Right lobe of liver (tissue), 6 donors: ENCODE measurements at regions not wholly inside any gene's neighbourhood (a gene's known extent, or its start where the extent isn't known, plus 50 kb on each side); places are given as distances from the start of the nearest gene placed in this dataset.

Experiments
- ATAC-seq, 4 donors: fragments of 200-7000 bp; cut with Tn5 transposase; one replicate each; pipeline ENCODE4 v1.9.1; 2020; ENCODE audit warnings: mild to moderate bottlenecking in 4 of 4, moderate library complexity in 4 of 4
- DNase-seq, 3 donors: peaks; one replicate each; pipeline ENCODE4 v3.0.0-alpha.2; 2020
- H3K27ac ChIP-seq, 3 donors: fragments of 200-600 bp; one replicate each; pipeline ENCODE4 v1.8.0; 2022
- H3K27me3 ChIP-seq, 2 donors: fragments of 200-600 bp; one replicate each; pipeline ENCODE4 v1.8.0; 2022
- H3K36me3 ChIP-seq, 4 donors: fragments of 200-600 bp; sonication (generic) in 1 of 4; one replicate each; pipeline versions ENCODE4 v1.5.1 to v1.8.0; 2017 to 2022; ENCODE audit warnings: control low read depth in 1 of 4
- H3K4me1 ChIP-seq, 4 donors: fragments of 200-600 bp; sonication (generic) in 1 of 4; one replicate each; pipeline versions ENCODE4 v1.5.1 to v1.8.0; 2017 to 2022; ENCODE audit warnings: control low read depth in 1 of 4
- H3K4me3 ChIP-seq, 3 donors: fragments of 200-600 bp; one replicate each; pipeline ENCODE4 v1.8.0; 2022
- H3K9me3 ChIP-seq, 4 donors: fragments of 200-600 bp; sonication (generic) in 1 of 4; one replicate each; pipeline versions ENCODE4 v1.5.1 to v1.8.0; 2017 to 2022; ENCODE audit warnings: control low read depth in 1 of 4
- POLR2A ChIP-seq: fragments of 450-650 bp; IDR thresholded peaks from one replicate; pipeline ENCODE4 v1.6.1; 2017; ENCODE audit warnings: antibody characterized with exemption, mild to moderate bottlenecking
- WGBS: methylation state at CpG from one replicate; pipeline ENCODE4 v1.1.6; 2018; ENCODE audit warnings: low coverage, low lambda C conversion rate; ENCODE audit not compliant: insufficient coverage; ENCODE audit errors: missing lambda C conversion rate; 5-methylcytosine and 5-hydroxymethylcytosine counted together
- intact Hi-C, 2 donors: fragments of 100-400 bp; cut with DNase I; formaldehyde crosslinking; loops; one replicate each; pipeline versions ENCODE4 v1.11.2 to v1.14.1; 2022
- TF ChIP-seq, protein P1 (sequence below), 4 donors: fragments of 200-600 bp in 3 of 4; fragments of 450-650 bp in 1 of 4; IDR thresholded peaks; one replicate each; pipeline versions ENCODE4 v1.5.1 to v1.8.0; 2016 to 2022; ENCODE audit warnings: antibody characterized with exemption in 4 of 4, mild to moderate bottlenecking in 2 of 4
- donor health status: DM: no; HTN: yes; CAD: no.
- donor health status: DM: no; HTN: no; CAD: no.
- donor health status: DM: no; HTN: no; CAD: no.
- donor health status: DM: no; HTN: yes; CAD: no.
- donor health status: DM: no; HTN: yes; CAD: no.

DNA sequence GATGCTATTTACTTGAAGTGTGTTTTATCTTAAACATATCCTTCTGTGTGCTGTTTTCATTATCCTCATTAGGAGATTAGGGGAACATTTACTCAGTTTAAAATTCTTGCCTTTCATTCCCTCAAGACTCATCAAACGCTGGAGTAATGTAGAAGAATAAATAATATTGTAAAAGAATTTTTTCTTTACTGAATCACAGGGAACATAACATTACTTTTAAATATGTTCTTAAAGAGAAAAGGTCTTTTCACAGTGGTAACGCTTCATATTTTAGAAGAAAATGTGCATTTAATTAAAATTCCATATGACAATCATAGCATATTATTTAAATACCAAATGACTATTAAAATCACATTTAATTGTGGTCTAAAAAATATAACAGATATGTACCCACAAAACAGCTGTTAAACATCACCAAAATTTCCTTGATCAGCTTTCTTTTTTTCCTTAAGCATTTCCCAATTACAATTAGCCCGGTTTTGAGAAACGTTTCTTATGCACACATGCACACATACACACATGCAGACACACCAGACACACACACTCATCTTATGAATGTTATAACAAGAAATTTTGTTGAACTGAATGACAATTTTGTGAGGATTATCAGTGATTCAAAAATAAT is 102.0 kb upstream of the GLI3 start:
- intact Hi-C loops = no loop called here
- H3K27ac ChIP-seq = no peak overlapping the region
- no peaks in the 10 kb centered on the region for H3K36me3 ChIP-seq
- TF ChIP-seq, protein P1, sequence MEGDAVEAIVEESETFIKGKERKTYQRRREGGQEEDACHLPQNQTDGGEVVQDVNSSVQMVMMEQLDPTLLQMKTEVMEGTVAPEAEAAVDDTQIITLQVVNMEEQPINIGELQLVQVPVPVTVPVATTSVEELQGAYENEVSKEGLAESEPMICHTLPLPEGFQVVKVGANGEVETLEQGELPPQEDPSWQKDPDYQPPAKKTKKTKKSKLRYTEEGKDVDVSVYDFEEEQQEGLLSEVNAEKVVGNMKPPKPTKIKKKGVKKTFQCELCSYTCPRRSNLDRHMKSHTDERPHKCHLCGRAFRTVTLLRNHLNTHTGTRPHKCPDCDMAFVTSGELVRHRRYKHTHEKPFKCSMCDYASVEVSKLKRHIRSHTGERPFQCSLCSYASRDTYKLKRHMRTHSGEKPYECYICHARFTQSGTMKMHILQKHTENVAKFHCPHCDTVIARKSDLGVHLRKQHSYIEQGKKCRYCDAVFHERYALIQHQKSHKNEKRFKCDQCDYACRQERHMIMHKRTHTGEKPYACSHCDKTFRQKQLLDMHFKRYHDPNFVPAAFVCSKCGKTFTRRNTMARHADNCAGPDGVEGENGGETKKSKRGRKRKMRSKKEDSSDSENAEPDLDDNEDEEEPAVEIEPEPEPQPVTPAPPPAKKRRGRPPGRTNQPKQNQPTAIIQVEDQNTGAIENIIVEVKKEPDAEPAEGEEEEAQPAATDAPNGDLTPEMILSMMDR (IDR thresholded peaks at IDR 0.05) = no peak
- TF ChIP-seq POLR2A = no peak
- no peaks in the 10 kb centered on the region for H3K9me3 ChIP-seq
- no peaks in the 10 kb centered on the region for H3K27me3 ChIP-seq
- WGBS = 39% methylated on average over 4 of the region's 4 CpGs
- no peak overlapping the region for H3K4me3 ChIP-seq
- no peaks in the 10 kb centered on the region for H3K4me1 ChIP-seq
- ATAC-seq = no peak
- no peak for DNase-seq

DNA sequence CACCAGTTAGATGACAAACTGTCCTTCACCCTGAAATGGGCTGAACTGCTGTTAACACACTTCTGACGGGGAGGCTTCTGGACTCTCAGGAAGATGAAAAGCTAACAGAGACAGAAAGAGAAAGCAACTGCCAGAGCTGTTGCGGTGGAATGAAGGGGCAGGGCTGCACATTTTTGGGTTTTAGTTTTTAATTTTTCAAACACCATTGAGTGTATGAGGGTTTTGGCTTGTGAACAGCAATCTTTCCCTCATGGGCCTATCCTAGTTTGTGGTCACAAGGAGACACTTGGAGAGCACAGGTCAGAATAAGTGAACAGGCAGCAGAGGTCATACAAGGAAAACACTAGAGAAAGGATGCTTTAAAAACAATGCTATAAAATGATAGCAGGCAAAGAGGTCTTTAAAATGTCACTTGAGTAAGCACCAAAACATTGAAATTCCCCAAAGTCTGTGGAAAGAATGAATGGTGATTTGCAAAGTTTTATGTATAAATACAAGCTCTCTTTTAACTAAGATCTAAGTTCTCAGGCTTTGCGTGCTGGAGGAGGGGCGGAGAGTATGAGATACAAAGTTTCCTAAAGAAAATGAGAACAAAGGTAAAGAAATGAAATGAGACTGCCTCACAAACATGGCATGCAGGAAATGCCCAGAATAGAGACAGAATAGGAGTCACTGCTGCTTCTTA is 101.4 kb upstream of the GLI3 start:
- H3K27ac ChIP-seq = no peak overlapping the region
- no peak overlapping the region for H3K4me3 ChIP-seq
- H3K27me3 ChIP-seq = no peaks in the 10 kb centered on the region
- intact Hi-C loops = no loop called here
- no peaks in the 10 kb centered on the region for H3K36me3 ChIP-seq
- 46% methylated on average over 4 of the region's 4 CpGs for WGBS
- H3K4me1 ChIP-seq = no peaks in the 10 kb centered on the region
- DNase-seq (no peak), ATAC-seq (no peak)
- H3K9me3 ChIP-seq = no peaks in the 10 kb centered on the region
- TF ChIP-seq, protein P1 (IDR thresholded peaks at IDR 0.05) = no peak
- no peak for TF ChIP-seq POLR2A

DNA sequence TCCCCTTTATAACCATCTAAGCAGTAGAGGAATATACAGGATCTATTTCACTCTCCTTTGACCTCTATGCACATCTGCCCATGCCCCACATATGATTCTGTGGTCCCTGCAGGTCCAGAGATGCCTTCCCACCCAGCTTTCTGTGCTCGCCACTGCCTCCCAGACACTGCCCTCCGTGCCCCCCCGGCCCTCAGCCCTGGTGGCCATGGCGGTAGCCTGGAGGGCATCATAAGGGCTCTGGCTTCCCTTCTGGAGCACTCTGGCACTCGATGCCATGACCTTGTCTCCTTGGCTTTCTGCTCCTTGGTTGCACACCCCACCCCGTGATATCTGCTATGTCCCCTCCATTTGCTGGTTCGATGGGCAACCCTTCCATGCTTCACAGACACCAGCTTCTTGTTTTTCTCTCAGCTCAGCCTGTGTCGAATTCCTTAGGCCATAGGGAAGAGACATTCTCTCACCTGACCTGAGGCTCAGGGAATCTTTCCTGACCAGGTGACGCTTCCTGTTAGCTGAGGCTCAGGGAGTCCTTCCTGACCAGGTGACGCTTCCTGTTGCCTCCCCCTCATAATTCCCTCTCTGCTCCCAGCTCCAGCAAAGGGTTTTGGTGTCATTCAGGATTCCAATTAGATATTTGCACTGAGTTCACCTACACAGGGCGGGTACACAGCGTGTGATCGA is 100.4 kb upstream of the GLI3 start:
- no peak for DNase-seq
- 61% methylated on average over 13 of the region's 13 CpGs for WGBS
- intact Hi-C loops = no loop called here

DNA sequence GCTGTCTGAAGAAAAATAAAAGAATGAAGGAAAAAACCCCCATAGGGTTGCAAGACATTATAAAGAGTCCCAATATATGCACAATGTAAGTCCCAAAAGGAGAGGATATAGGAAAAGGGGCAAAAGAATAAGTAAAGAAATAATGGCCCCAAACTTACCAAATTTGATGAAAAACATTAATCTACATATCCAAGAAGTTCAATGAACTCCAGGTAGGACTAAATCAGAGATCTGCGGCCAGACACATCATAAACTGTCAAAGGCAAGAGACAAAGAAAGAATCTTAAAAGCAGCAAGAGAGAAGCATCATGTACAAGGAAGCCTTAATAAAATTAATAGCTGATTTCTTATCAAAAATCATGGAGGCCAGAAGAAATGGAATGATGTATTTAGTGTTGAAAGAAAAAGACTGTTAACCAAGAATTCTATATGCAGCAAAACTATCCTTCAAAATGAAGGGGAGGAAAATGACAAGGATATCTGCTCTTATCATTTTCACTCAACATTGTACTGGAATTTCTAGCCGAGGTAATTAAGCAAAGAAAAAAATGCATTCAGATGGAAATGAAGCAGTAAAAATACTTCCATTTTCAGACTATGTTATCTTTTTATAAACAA is 95.7 kb upstream of the GLI3 start:
- Histone ChIP-seq H3K36me3 (no peaks in the 10 kb centered on the region), H3K4me3 (no peak overlapping the region), H3K27ac (no peak overlapping the region), H3K27me3 (no peaks in the 10 kb centered on the region), H3K4me1 (no peaks in the 10 kb centered on the region), H3K9me3 (no peaks in the 10 kb centered on the region)
- ATAC-seq (no peak), DNase-seq (no peak)
- TF ChIP-seq, protein P1 (IDR thresholded peaks at IDR 0.05) = no peak
- TF ChIP-seq POLR2A = no peak
- WGBS = 39% methylated on average over 2 of the region's 2 CpGs
- intact Hi-C loops = no loop called here

More for the DNA sequence above, 100.4 kb upstream of the GLI3 start:
- no peaks in the 10 kb centered on the region for H3K4me1 ChIP-seq
- H3K36me3 ChIP-seq = no peaks in the 10 kb centered on the region
- no peak overlapping the region for H3K4me3 ChIP-seq
- H3K9me3 ChIP-seq = no peaks in the 10 kb centered on the region
- H3K27me3 ChIP-seq = no peaks in the 10 kb centered on the region
- H3K27ac ChIP-seq = no peak overlapping the region
- no peak for ATAC-seq
- TF ChIP-seq, protein P1 (IDR thresholded peaks at IDR 0.05) = no peak
- no peak for TF ChIP-seq POLR2A
